ENCODE measurements at regions not wholly inside any gene's neighbourhood (a gene's known extent, or its start where the extent isn't known, plus 50 kb on each side); places are given as distances from the start of the nearest gene placed in this dataset.
"Not testable (repeated sequence)": the region's sequence is repeated elsewhere in the genome, so short reads cannot be mapped to it uniquely, and the experiment has no call there.

DNA sequence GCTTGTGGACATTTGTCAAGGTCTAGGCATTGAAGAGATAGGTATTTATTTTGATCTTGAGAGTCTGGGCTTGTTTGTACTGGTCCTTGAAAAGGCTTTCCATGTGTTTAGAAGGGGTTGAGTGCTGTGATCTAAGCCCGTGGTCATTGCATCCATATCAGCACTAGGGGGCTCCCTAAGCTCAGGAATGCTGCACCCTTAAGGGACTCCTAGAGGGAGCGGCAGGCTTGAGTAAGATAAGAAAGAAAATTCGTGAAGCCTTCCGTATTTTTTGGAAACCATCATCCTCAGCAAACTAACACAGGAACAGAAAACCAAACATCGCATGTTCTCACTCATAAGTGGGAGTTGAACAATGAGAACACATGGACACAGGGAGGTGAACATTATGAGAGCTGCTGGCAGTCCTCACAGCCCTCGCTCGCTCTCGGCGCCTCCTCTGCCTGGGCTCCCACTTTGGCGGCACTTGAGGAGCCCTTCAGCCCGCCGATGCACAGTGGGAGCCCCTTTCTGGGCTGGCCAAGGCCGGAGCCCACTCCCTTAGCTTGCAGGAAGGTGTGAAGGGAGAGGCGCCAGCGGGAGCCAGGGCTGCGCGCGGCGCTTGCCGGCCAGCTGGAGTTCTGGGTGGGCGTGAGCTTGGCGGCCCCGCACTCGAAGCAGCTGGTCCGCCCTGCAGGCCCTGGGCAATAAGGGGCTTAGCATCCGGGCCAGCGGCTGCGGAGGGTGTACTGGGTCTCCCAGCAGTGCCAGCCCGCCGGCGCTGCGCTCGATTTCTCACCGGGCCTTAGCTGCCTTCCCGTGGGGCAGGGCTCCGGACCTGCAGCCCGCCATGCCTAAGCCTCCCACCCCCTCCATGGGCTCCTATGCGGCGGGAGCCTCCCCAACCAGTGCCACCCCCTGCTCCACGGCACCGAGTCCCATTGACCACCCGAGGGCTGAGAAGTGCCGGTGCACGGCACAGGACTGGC, 201.2 kb upstream of the PCDH18 start:
- FAIRE-seq, result not testable (repeated sequence)

DNA sequence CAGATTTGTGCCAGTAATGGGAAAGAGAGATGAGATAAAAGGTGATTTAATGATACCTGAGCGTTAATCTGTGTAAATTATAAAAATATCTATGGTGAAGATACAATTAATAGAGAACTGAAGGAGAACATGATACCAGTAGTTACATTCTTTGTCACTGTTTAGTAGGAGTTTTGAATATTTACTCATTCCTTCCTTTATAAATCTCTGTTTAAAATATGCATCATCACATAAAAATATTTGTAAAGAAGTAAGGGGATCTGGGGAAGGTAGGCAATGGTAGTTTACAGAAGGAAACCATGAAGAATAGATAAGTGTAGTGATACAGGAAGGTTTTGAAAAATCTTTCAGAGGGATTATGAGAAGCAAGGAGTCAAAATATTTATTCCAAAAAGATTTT, 190.6 kb upstream of the PCDH18 start:
- FAIRE-seq, result no peak

DNA sequence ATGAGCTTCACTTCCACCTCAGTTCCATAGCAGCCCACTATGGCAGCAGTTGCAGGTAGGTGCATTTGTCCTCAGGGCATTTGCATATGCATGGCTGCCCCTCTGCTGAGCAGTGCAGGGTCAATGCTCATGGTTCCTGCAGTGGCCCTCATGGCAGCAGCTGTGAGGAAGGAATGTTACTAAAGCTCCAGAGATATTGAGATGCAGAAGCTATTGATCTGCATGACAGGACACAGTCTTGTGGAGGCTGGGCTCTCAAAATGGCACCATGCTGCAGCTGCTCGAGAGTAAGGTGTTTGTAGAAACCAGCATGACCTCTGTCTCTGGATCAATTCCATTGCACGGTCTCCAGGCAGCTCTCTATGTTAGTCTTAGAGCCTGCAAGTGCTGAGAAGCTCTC, 179.2 kb upstream of the PCDH18 start:
- no peak for FAIRE-seq

DNA sequence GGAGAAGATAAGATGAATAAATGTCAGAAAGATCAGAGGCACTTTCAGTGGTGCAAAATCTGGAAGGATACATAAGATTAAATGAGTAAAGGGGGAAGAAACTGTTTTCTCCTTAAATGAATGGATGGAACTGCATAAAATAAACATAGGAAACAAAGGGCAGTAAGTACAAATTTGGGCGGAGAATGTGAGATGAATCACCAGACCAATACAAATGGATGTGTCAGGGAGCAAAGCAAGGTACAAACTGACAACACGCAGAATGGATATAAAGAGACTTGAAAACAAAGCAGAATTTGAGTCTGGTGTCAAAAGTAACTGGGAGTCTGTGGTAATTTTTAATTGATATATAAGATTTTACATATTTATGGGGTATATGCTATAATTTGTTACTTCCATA, 175.3 kb upstream of the PCDH18 start:
- no peak for FAIRE-seq

DNA sequence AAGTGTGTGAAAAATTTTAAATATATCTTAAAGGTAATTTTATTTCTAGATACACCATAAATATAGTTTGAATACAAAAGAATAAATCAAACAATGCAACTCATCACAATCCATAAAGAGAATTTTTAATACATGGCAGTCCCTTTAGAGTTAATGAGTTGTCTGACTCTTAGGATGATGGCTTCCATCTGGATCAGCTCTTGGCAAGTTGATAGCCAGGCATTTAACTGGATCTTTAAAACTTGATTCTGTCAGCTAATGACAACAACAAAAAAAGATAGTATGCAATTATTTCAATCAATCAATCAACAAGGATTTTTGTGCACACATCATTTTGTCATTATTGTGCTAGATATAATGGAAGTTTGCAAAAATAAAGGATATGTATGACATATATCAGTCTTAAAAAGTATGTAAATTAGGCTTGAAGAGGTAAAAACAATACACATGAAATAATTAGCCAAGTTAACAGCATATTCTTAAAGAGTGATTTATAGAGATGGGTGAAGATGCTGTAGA, 174.9 kb upstream of the PCDH18 start:
- no peak for FAIRE-seq

DNA sequence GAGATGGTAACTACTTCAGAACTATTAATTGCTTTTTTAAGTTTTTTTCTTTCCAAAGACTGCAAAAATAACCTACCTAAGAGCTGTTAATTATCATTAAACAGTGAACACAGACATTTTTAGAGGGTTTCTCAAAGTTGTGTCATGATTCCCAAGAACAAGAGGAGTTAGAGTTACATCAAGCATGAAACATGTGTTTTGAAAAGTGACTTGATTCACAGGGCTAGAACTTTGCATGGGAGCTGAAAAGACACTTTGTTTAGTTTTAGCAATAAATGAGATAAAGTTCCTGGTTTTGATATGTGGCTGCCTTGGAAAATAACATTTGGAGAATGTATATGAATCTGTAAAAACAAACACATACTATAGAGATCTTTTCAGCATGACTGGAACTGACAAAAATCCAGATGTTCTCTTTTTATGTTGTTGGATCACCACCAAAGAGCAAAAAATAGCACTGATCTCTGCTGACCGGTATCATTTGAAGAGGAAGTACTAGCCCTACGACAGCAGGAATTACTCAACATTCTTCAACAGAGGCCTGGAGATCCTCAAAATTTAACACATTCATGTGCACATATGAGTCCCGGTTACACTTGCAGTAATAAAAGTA, 173.0 kb upstream of the PCDH18 start:
- FAIRE-seq, result no peak

DNA sequence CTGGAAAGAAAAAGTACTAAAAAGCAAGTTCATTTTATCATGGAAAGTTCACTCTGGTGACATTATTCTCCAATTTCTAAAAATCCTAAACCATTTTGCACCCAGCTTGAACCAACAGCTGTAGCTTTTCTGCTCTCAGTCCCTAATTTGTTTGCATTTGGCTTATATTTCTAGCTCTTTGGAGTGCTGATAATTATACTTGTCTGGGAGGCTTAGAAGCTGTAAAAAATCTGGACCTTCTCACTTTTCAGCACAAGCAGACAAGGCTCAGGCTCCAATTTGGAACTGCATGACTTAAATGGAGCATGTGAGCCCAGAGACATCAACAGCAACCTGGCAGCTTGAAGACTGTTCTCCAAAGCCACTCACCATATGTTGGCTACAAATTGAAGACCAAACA, 170.9 kb upstream of the PCDH18 start:
- no peak for FAIRE-seq

DNA sequence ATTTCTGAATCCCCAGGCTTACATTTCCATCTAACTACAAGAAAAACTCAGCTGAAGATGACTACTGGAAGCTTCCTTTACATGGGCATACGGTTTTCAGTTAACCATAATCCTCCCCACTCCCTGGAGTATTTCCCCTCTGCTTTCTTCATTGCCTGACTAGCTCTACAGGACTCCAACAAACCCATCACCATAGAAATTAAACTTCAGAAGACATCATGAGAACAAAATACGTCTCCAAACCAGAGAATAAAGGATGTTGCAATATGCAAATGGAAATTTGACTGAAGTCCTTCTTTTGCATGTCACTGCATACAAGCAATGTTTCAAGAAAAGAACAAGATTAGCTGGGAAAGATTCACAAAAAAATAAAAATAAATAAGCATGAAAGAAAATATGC, 170.2 kb upstream of the PCDH18 start:
- FAIRE-seq, result no peak

DNA sequence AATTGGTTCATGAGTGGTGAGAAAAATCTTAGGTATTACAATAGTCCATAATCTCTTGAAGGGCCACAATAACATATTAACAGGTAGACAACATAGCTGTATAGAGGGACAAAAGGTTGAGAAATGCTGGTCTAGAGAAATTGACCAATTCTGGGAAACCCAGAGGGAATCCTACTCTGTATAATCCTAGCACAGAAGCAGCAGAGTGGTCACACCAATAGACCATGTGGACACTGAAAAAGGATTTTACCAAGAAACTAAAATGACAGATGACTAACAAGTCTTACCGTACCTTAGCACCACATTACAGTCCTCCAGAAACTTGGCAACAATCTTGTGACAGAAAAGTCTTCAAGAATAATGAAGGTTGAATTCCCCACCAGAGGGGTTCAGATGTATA, 169.1 kb upstream of the PCDH18 start:
- FAIRE-seq, result no peak

DNA sequence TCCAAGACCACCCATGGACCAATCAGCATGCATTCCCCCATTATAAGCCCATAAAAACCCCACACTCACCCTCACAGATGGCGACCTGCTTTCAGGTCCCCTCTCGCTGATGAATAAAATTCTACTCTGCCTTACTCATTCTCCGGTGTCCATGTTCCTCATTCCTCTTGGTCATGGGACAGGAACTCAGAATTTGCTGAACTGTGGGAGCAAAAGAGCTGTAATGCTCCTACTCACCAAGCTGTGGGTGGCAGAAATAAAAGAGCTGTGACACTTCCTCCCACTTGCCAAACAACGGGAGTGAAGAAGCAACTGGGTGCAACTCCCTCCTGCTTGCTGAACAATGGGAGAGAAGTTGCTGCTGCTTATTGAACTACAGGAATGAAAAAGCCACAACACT, 168.5 kb upstream of the PCDH18 start:
- no peak for FAIRE-seq

DNA sequence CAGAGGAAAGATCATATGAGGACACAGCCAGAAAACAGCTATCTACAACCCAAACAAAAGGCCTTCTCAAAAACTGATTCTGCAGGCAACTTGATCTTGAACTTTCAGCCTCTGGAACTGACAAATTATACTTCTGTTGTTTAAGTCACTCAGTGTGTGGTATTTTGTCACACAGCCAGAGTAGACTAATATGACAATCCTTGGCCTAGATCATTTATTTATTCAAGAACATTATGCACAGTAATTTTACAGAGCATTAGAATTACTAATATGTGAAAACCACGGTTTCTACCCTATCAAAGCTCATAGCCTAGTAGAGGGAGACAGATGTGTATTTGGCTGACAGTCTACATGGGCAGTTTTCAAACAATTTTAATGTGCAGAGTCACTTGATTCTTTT, 167.8 kb upstream of the PCDH18 start:
- no peak for FAIRE-seq

DNA sequence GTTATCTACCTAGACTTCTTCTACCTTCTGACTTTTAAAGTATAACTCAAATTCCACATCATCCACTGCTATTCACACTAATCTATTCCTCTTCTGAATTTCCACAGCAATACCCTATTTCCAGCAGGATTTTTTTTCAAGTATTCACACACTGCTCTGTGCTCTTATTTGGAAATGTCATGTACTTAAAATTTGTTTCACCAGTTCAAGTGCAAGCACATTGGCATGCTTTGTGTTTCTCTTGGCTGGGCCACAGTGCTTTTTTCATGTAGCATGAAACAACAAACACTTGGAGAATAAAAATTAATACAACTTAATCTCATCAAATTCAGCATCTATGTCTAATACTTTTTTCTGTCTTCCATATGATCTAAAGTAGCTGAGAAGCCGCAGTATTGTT, 161.8 kb upstream of the PCDH18 start:
- FAIRE-seq, result no peak

DNA sequence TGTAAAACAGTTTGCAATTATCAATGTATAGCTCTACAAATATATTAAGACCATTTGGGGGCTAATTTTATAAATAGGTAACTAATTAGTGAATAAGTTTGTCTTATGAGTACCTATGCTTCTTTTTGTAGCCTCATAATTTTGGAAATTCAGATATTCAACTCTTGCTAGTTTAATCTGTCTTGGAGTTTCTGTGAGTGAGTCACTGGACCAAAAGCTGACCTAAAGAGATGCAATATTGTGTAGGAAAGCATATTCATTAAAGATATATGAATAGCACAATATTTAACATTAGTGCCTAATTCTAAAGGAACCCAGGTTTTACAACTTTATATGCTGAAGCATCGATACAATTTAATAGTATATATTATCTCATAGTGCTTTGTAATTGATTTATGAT, 161.3 kb upstream of the PCDH18 start:
- no peak for FAIRE-seq

DNA sequence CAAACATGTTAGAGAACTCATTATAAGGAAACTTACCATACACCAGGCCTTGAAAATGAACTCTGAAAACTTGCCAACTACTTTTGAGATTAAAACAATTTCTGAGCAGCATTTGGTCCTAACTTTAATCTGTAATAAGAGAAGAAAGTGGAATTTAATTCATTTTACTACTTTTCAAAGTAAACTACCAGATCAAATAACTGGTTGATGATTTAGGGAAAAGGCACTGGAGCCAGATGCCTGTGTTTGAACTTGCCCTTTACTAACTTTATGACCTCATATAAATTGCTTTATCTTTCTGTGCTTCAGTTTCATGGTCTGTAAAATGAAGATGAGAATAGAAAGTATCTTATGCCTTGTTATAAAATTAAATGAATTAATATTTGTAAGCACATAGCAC, 159.9 kb upstream of the PCDH18 start:
- FAIRE-seq, result no peak

DNA sequence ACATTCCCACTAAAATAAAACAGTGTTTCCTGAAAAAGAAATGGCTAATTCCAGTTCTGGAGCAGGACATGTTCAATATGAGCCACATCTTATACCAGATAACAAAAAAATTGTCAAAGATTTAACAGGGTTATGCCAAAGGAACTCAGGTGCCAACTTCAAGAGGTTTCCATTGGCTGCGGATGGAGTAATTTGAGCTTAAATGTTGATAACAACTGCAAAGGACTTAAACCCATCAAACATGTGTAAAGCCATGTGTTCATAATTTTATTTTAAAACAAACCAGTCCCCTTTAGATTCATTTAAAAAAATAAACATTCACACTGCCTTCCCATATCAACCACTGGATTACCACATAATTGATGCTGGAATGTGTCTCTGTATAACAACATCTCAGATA, 156.4 kb upstream of the PCDH18 start:
- FAIRE-seq, result no peak

DNA sequence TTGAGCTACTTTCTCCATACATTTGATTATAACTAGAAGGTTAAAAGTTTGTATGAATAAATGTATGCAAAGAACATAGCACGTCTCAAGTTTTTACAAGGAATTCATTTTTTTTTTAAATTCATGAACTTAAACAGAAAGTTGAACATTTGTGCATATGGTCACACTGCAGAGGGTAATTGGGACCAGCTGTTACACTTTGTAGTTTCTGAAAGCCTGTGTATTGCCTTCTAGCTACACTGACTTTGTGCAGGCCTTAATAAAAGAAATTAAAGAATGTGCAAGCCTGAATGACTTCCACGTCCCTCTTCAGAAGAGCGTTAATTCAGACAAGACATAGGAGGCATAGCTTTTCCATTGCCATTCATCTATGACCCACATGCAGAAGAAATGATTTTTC, 153.1 kb upstream of the PCDH18 start:
- FAIRE-seq, result no peak

DNA sequence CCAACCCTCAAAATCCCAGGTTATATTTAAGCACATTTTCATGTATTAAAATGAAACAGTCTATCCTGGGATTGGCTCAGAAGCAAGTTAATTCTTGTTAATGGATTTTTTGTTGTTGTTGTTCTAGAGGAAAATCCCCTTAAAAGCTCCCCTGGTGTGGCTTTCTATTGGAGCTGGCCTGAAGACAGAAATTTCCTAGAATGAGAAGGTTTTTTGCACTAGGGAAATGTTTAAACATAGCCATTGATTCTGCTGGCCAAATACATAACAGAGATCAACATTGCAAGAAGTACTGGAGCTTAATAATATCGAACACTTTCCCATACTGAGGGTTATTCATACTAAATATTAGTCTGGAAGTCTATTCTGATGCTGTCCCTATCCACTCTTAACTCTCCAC, 148.8 kb upstream of the PCDH18 start:
- no peak for FAIRE-seq

DNA sequence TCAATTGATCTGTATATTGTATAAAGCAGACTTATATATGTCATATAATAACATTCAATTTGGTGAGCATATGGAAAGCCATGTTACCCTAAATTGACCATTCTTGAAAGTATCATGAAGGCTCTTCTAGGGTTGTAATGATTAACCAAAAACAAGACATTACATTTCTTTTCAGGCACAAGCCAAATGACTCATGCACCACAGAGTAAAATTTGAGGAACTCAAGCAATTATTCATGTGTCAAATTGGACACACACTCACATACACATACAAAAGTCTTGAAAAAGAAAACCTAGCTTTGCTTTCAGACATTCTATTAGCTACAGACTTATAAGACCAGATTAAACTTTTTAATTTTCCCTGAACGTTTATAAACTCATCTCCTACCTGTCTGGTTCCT, 146.5 kb upstream of the PCDH18 start:
- no peak for FAIRE-seq

DNA sequence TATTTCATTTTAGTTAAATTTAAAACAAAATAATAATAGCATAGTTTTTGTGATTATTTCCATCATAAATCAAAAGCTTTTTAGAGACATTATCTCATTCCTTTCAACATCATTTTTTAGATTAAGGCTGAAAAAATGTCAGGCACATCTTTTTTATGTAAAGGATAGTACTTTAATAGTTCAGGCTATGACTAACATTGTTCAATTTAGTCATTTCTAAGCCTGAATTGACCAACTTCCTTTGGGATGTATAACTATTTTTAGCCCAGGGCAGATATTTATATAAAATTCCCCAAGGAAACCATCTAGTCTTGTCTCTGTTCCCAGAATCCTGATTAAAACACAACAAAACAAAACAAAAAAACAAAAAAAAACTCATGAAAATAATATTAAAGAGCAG, 145.6 kb upstream of the PCDH18 start:
- FAIRE-seq, result no peak

DNA sequence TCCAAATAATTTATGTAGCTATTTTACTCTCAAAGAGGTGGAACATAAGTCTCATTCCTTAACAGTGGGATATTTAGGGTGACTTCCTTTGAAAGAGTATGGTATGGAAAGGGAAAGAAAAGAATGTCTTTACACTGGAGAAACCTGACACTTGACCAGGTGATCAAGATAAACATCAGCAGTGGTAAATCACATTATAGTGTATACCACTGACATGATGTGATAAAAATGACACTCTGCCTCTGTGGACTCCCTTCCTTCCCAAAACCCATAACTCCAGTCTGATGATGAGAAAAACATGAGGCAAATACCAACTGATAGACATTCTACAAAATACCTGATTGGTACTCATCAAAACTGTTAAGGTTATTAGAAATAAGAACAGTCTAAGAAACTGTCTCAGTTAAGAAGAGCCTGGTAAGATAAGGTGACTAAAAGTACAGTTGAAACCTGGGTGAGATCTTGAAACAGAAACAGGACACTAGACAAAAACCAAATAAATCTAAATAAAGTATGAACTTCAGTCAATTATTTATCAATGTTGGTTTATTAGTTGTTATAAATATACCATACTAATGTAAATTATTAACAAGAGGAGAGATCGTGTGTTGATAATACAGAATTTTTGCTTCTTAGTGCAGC, 144.2 kb upstream of the PCDH18 start:
- FAIRE-seq, result no peak

DNA sequence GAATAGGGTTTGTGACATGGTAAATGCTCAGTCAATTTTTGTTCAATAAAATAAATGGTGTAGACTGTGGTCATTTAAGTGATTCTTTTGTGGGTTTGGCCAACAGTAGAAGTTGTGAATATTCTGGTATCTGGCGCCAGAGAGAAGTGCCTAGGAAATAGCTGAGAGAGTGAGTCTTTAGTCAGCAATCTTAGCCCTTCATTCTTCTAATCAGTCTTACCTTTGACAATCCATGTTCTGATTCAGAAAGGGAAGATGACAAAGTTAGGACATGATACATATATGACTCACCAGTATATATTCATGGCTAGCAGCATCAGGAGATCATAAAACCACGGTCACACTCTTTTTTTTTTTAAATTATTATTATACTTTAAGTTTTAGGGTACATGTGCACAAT, 141.8 kb upstream of the PCDH18 start:
- no peak for FAIRE-seq

DNA sequence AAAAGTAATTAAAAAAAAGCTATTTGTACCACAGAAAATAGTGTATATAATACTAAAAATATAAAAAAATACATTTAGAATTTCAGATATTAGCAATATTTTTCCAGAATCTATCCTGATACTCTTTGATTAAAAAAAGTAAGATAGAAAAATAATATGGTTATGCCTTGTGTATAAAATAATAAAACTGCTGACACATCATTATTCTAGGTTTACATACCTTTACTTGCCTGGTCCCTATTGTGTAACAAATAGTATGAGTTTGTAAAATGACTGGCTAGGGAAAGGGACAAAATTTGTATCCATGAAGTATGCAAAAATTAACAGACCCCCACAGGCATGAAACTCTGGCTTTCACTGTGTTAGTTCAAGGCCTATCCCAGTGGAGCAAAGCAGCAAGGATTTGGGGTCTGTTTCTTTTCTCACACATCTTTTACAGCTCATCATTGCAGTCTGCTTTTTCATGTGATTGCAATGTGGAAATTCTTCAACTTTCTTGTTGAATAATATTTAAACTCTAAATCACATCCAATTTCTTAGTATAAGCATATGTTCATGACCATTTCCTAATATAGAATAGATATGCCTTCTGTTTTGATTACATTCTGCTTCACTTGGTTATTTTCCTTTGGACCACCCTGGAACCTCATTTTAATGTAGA, 136.7 kb upstream of the PCDH18 start:
- FAIRE-seq, result no peak

DNA sequence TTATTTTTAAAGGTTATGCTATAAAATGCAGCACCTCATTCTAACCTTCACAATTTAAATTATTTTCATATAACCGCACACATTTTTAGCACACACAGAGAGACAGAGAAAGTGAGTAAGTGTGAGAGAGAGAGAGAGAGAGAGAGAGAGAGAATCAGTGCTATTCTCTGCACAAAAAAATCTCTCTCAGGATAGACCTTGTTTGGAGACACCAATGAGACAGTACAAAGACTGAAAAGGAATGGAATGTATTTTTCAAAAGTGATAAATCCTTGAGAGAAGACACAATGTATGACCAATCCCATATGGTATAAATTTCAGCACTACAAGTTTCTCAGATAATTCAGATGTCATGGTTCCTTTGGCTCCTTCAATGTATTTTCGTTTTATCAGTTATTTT, 132.1 kb upstream of the PCDH18 start:
- no peak for FAIRE-seq

DNA sequence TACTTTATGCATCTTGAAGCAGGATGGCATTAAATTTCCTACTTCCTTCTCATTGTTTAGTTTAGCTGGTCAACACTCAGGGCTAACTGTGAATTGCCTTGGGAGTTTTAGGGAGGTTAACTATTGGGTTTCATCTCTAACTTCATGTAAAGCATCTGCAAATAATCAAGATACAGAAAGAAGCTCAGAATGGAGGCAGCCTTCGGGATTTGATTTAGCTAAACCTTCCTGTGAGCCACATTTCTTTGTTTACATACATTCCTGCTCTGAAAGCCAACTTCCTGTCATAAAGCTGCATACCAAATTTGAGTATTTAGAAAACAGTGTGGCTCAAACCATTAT, 131.7 kb upstream of the PCDH18 start:
- no peak for FAIRE-seq

Data from TTC549 (cell line).